ENCODE measurements at regions not wholly inside any gene's neighbourhood (a gene's known extent, or its start where the extent isn't known, plus 50 kb on each side); places are given as distances from the start of the nearest gene placed in this dataset.

DNA sequence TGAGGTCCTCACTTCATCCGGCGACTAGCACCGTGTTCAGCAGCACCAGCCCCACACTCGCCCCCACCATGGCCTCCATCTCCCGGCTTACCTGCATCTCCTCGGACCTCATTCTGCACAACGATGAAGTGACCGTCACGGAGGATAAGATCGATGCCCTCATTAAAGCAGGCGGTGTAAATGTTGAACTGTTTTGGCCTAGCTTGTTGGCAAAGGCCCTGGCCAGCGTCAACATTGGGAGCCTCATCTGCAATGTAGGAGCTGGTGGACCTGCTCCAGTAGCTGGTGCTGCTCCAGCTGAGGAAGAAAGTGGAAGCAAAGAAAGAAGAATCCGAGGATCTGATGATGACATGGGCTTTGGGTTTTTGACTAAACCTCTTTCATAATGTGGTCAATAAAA, 70.5 kb upstream of the MYCN start:
- Histone ChIP-seq H3K4me3 (no peak overlapping the region), H3K9me3 (no peaks in the 10 kb centered on the region), H3K36me3 (replicated peaks) (no peaks in the 10 kb centered on the region), H3K27me3 (ENCODE audit: low read depth) (no peaks in the 10 kb centered on the region), H3K4me1 (no peaks in the 10 kb centered on the region)
- no peak for DNase-seq (ENCODE audit: low spot score in 2 of 2)
- in situ Hi-C loops (cut with MboI; ENCODE audit: low sequenced_read_pairs): no loop called here

DNA sequence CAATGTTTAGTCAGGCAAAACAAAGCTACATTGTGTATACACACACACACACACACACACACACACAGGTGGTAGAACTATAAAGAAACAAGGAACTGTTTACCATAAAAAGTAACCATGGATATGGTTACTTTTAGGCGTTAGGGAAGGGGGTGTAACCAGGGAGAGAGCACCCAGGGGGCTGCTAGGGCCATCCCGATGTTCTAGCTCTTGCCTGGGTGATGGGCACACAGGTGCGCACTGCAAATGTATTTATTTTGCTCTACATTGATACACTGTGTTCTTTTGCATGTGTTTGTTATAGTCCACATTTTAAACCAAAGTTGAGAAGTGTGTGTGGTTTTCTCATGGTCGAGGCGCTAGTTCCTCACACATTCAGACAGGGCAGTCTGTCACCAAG, 69.8 kb upstream of the MYCN start:
- in situ Hi-C loops (cut with MboI; ENCODE audit: low sequenced_read_pairs): no loop called here
- H3K27me3 ChIP-seq (ENCODE audit: low read depth): no peaks in the 10 kb centered on the region
- no peaks in the 10 kb centered on the region for H3K9me3 ChIP-seq
- no peaks in the 10 kb centered on the region for H3K4me1 ChIP-seq
- H3K36me3 ChIP-seq (replicated peaks): no peaks in the 10 kb centered on the region
- no peak overlapping the region for H3K4me3 ChIP-seq
- no peak for DNase-seq (ENCODE audit: low spot score in 2 of 2)

DNA sequence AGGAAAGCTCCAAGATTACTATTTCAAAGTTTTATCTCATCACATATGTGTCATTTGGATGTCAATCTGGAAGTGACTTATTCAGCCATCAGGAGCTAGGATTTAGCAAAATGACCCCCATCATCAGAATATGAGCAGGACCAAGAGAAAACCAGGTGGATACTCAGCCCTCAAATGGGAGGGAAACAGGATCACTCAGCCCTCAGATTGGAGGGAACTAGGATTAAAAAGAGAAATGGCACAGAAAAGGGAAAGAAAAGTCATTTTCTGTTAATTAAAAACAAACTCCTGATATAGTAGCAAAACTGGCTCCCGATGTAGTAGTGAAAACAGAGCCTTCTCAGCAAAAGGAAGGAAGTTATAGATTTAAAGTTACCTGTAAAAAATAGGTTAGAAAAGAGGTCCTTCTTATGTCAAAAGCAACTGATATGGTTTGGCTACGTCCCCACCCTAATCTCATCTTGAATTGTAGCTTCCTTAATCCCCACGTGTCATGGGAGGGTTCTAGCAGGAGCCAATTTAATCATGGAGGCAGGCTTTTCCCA, 69.0 kb upstream of the MYCN start:
- in situ Hi-C loops (cut with MboI; ENCODE audit: low sequenced_read_pairs): no loop called here
- DNase-seq (ENCODE audit: low spot score in 2 of 2): no peak
- Histone ChIP-seq H3K4me1 (no peaks in the 10 kb centered on the region), H3K4me3 (no peak overlapping the region), H3K9me3 (no peaks in the 10 kb centered on the region), H3K36me3 (replicated peaks) (no peaks in the 10 kb centered on the region), H3K27me3 (ENCODE audit: low read depth) (no peaks in the 10 kb centered on the region)

GRCh38 chr2:15872854-15873253, 67.5 kb upstream of the MYCN start:
- in situ Hi-C loops (cut with MboI; ENCODE audit: low sequenced_read_pairs): no loop called here
- no peak for DNase-seq (ENCODE audit: low spot score in 2 of 2)
- Histone ChIP-seq H3K27me3 (ENCODE audit: low read depth) (no peaks in the 10 kb centered on the region), H3K36me3 (replicated peaks) (no peaks in the 10 kb centered on the region), H3K4me1 (no peaks in the 10 kb centered on the region), H3K9me3 (no peaks in the 10 kb centered on the region), H3K4me3 (no peak overlapping the region)

DNA sequence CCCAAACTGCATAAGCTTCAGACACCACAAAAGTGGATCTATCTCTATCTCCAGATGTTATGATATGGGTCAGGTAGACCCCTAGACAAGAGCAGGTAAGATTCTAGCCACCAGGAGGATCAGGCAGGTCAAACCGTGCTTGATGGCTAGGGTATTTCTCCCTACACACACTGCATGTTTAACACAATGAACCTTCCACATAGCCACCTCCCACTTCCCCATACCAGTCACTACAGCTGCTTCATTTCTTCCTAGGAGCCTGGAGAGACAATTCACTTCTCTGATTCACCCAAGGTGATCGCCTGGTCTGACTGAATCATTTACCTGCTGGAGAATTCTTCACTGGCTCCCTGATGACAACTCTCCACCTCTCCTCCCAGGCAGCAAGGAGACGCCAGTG, 66.0 kb upstream of the MYCN start:
- no peaks in the 10 kb centered on the region for H3K9me3 ChIP-seq
- H3K4me3 ChIP-seq: no peak overlapping the region
- DNase-seq (ENCODE audit: low spot score in 2 of 2): no peak
- no peaks in the 10 kb centered on the region for H3K4me1 ChIP-seq
- no peaks in the 10 kb centered on the region for H3K36me3 ChIP-seq (replicated peaks)
- in situ Hi-C loops (cut with MboI; ENCODE audit: low sequenced_read_pairs): no loop called here
- no peaks in the 10 kb centered on the region for H3K27me3 ChIP-seq (ENCODE audit: low read depth)

DNA sequence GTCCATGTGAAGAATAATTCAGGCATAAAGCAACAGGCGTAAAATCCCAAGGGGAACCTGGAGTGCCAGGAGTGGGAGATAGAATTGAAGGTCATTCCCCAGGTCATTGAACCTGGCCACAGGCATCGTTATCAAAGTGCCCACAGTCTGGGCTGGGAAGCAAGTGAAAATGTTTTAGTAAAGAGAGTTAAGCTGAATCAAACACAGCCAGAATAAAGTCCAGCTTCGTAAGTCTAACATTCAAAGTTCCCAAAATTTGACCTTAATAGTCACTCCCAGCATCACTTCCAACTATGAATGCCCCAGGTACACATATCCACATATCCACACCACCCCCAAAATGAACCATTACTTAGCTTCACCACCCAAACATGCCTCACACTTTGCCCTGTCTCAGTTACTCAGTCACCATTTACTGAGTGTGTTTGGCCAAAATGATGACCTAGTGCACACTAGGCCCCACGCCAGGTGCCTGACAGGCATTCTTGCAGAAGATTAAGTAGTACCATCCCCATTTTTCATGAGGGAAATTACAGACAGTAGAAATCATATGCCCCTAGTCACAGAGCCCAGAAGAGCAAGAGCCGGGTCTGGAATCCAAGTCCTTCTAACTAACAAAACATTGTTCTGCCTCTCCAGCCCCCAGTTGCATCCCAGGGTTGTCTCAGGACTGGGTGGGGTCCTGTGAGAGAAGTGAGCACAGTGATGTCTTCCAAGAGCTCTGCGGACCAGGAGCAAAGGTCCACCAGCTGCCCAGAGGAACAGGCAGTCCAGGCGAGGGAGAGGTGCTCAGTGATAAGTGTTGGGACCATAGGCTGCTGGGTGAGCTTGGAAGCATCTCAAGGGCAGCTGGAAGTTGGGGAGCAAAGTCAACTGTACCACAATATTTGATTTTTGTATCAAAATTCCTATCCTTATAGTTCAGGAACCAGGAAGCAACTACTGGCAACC, 65.2 kb upstream of the MYCN start:
- Histone ChIP-seq H3K36me3 (replicated peaks) (no peaks in the 10 kb centered on the region), H3K27me3 (ENCODE audit: low read depth) (no peaks in the 10 kb centered on the region), H3K4me1 (no peaks in the 10 kb centered on the region), H3K4me3 (no peak overlapping the region), H3K9me3 (no peaks in the 10 kb centered on the region)
- DNase-seq (ENCODE audit: low spot score in 2 of 2): no peak
- in situ Hi-C loops (cut with MboI; ENCODE audit: low sequenced_read_pairs): no loop called here

- Histone ChIP-seq H3K36me3 (replicated peaks) (no peaks in the 10 kb centered on the region), H3K9me3 (no peaks in the 10 kb centered on the region), H3K4me1 (no peaks in the 10 kb centered on the region), H3K4me3 (no peak overlapping the region), H3K27me3 (ENCODE audit: low read depth) (no peaks in the 10 kb centered on the region)
- DNase-seq (ENCODE audit: low spot score in 2 of 2): no peak
- in situ Hi-C loops (cut with MboI; ENCODE audit: low sequenced_read_pairs): no loop called here
These were observed 64.2 kb upstream of the MYCN start for GRCh38 chr2:15875969-15876705.

DNA sequence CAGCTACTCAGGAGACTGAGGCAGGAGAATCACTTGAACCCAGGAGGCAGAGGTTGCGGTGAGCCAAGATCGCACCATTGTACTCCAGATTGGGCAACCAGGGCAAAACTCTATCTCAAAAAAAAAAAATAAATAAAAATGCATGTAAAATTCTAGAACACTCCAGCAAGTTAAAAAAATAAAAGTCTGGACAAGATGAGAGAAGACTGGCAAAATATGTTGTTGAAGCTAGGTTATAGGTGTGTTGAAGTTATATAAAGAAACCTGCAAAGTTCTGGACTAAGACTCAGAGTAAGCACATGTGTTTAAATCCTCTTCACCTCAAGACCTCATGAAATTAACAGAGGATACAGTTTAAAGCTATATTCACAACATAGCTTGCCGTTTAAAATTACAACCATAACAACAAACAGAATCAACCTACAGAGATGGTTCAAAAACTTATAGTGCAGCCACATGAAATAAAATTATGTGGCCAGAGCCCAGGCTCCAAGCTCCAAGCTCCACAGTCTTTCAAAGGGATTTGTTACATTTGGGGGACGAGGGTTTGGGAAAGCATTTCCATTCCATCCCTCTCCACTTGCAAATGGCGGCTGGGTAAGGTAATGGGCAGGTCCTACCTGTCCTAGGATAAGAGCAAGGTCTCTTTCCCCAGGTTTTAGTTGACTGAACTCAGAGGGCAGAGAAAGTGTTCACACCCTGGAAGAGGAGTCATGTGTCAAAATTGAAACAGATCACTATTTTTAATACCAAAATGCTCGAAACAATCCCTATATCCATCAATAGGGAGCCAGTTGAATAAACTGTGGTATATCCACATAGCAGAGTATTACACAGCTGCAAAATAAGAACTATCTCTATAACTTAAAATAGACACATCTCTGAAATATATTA, 59.9 kb upstream of the MYCN start:
- Histone ChIP-seq H3K9me3 (no peaks in the 10 kb centered on the region), H3K36me3 (replicated peaks) (no peaks in the 10 kb centered on the region), H3K27me3 (ENCODE audit: low read depth) (no peaks in the 10 kb centered on the region), H3K4me1 (no peaks in the 10 kb centered on the region), H3K4me3 (no peak overlapping the region)
- DNase-seq (ENCODE audit: low spot score in 2 of 2): no peak
- in situ Hi-C loops (cut with MboI; ENCODE audit: low sequenced_read_pairs): no loop called here

DNA sequence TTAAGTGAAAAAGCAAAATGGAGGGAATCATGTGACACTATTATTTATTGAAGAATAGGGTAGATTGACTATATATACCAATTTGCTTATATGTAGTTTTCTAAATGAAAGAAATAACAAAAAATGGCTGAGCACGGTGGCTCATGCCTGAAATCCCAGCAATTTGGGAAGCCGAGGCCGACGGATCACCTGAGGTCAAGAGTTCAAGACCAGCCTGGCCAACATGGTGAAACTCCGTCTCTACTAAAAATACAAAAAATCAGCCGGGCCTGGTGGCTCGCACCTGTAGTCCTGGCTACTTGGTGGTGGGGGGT, 59.3 kb upstream of the MYCN start:
- Histone ChIP-seq H3K27me3 (ENCODE audit: low read depth) (no peaks in the 10 kb centered on the region), H3K4me1 (no peaks in the 10 kb centered on the region), H3K36me3 (replicated peaks) (no peaks in the 10 kb centered on the region), H3K4me3 (no peak overlapping the region), H3K9me3 (no peaks in the 10 kb centered on the region)
- DNase-seq (ENCODE audit: low spot score in 2 of 2): no peak
- in situ Hi-C loops (cut with MboI; ENCODE audit: low sequenced_read_pairs): no loop called here

GRCh38 chr2:15881676-15882075, 58.7 kb upstream of the MYCN start:
- in situ Hi-C loops (cut with MboI; ENCODE audit: low sequenced_read_pairs): no loop called here

DNA sequence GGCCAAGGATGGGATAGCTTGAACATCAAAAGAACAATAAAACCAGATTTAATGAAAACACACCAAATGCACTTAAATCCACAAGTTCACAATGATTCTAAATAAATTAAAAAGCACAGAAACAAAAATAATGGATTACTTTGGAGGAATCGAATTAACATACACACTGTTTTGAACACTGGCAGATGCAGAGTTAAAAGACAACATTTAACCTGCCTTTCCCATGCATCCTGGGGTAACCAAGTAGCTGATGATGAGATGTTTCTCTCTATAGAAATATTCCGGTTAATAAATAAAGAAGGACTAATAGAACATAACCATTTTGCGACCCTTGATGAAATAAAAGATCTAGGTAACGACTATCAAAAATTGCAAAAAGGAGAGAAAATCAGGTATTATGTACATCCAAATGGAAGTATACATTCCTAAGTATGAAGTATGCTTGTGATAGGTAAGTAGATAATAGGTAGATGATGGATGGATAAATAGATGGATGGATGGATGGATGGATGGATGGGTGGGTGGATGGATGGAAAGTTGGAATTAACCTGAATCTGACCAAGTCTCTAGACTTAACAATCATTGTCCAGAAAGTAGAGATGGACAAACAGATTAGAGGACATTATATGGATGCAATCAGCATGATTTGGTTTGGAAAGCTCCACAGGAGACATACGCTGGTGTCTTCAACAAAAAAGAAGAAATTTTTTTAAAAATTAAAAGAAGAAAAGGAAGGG, 57.4 kb upstream of the MYCN start:
- Histone ChIP-seq H3K4me3 (no peak overlapping the region), H3K27me3 (ENCODE audit: low read depth) (no peaks in the 10 kb centered on the region), H3K36me3 (replicated peaks) (no peaks in the 10 kb centered on the region), H3K4me1 (no peaks in the 10 kb centered on the region), H3K9me3 (no peaks in the 10 kb centered on the region)
- DNase-seq (ENCODE audit: low spot score in 2 of 2): no peak
- in situ Hi-C loops (cut with MboI; ENCODE audit: low sequenced_read_pairs): no loop called here

More at GRCh38 chr2:15881676-15882075, 58.7 kb upstream of the MYCN start:
- Histone ChIP-seq H3K4me3 (no peak overlapping the region), H3K27me3 (ENCODE audit: low read depth) (no peaks in the 10 kb centered on the region), H3K36me3 (replicated peaks) (no peaks in the 10 kb centered on the region), H3K9me3 (no peaks in the 10 kb centered on the region), H3K4me1 (no peaks in the 10 kb centered on the region)
- DNase-seq (ENCODE audit: low spot score in 2 of 2): no peak

GRCh38 chr2:15883684-15884083, 56.7 kb upstream of the MYCN start:
- no peak overlapping the region for H3K4me3 ChIP-seq
- H3K9me3 ChIP-seq: no peaks in the 10 kb centered on the region
- no peaks in the 10 kb centered on the region for H3K36me3 ChIP-seq (replicated peaks)
- H3K4me1 ChIP-seq: no peaks in the 10 kb centered on the region
- in situ Hi-C loops (cut with MboI; ENCODE audit: low sequenced_read_pairs): no loop called here
- no peaks in the 10 kb centered on the region for H3K27me3 ChIP-seq (ENCODE audit: low read depth)
- no peak for DNase-seq (ENCODE audit: low spot score in 2 of 2)

- in situ Hi-C loops (cut with MboI; ENCODE audit: low sequenced_read_pairs): no loop called here
- no peak overlapping the region for H3K4me3 ChIP-seq
- no peak for DNase-seq (ENCODE audit: low spot score in 2 of 2)
- no peaks in the 10 kb centered on the region for H3K4me1 ChIP-seq
- no peaks in the 10 kb centered on the region for H3K9me3 ChIP-seq
- H3K36me3 ChIP-seq (replicated peaks): no peaks in the 10 kb centered on the region
- no peaks in the 10 kb centered on the region for H3K27me3 ChIP-seq (ENCODE audit: low read depth)
These were observed 55.6 kb upstream of the MYCN start for GRCh38 chr2:15884790-15885189.
